GM23338 (cell line): ENCODE measurements at regions not wholly inside any gene's neighbourhood (a gene's known extent, or its start where the extent isn't known, plus 50 kb on each side); places are given as distances from the start of the nearest gene placed in this dataset.
A peak's percentile ranks its signal among the peaks of the same experiment; 100 is the strongest.
"Not testable (repeated sequence)": the region's sequence is repeated elsewhere in the genome, so short reads cannot be mapped to it uniquely, and the experiment has no call there.

Experiments used
- ATAC-seq: fragments of 200-7000 bp; cut with Tn5 transposase; 3 replicates; pipeline ENCODE4 v1.9.1; 2020
- DNase-seq: peaks from one replicate; pipeline ENCODE4 v3.0.0-alpha.2; 2015; ENCODE audit warnings: low spot score
- H2AFZ ChIP-seq: fragments of 200-600 bp; sonication (generic); 2 replicates; pipeline ENCODE4 v1.8.0; 2016; ENCODE audit warnings: antibody characterized with exemption, mild to moderate bottlenecking, moderate library complexity
- H3F3A ChIP-seq: fragments of 200-600 bp; sonication (generic); replicated peaks from 2 replicates; pipeline ENCODE4 v1.8.0; 2017; ENCODE audit warnings: antibody characterized with exemption, mixed run types, low read depth
- H3K27ac ChIP-seq: fragments of 200-600 bp; sonication (generic); 2 replicates; pipeline ENCODE4 v1.6.1; 2016; ENCODE audit warnings: low read depth
- H3K27me3 ChIP-seq: fragments of 200-600 bp; sonication (generic); 2 replicates; pipeline ENCODE4 v1.8.0; 2016; ENCODE audit warnings: mild to moderate bottlenecking, mixed run types, moderate library complexity; ENCODE audit not compliant: insufficient read depth
- H3K36me3 ChIP-seq: fragments of 200-600 bp; sonication (generic); 2 replicates; pipeline ENCODE4 v1.8.0; 2016; ENCODE audit warnings: mild to moderate bottlenecking; ENCODE audit not compliant: insufficient read depth
- H3K4me1 ChIP-seq: fragments of 200-600 bp; sonication (generic); 2 replicates; pipeline ENCODE4 v1.8.0; 2016; ENCODE audit warnings: mild to moderate bottlenecking, moderate library complexity; ENCODE audit not compliant: insufficient read depth
- H3K4me2 ChIP-seq: fragments of 200-600 bp; sonication (generic); 2 replicates; pipeline ENCODE4 v1.7.1; 2017; ENCODE audit warnings: mixed run types
- H3K4me3 ChIP-seq: fragments of 200-600 bp; sonication (generic); 2 replicates; pipeline ENCODE4 v1.6.1; 2016; ENCODE audit warnings: mixed run types
- H3K79me2 ChIP-seq: fragments of 200-600 bp; sonication (generic); replicated peaks from 2 replicates; pipeline ENCODE4 v1.8.0; 2017; ENCODE audit warnings: mild to moderate bottlenecking; ENCODE audit not compliant: insufficient read depth
- H3K9me2 ChIP-seq: fragments of 200-600 bp; sonication (generic); 2 replicates; pipeline ENCODE4 v1.8.0; 2017; ENCODE audit not compliant: insufficient read depth
- H4K20me1 ChIP-seq: fragments of 200-600 bp; sonication (generic); replicated peaks from 2 replicates; pipeline ENCODE4 v1.8.0; 2017; ENCODE audit warnings: mild to moderate bottlenecking; ENCODE audit not compliant: insufficient read depth
- H3K27ac Mint-ChIP-seq: 2 replicates; pipeline ENCODE4 v1.8.0; 2020; ENCODE audit warnings: inconsistent platforms, mild to moderate bottlenecking, moderate library complexity, mixed read lengths
- H3K27me3 Mint-ChIP-seq: 3 replicates; pipeline ENCODE4 v1.8.0; 2022; ENCODE audit warnings: low read depth, mild to moderate bottlenecking, moderate library complexity, mixed read lengths, inconsistent platforms; ENCODE audit not compliant: insufficient read depth, poor library complexity
- H3K36me3 Mint-ChIP-seq: 3 replicates; pipeline ENCODE4 v1.8.0; 2021; ENCODE audit warnings: low read depth, mild to moderate bottlenecking, inconsistent platforms, moderate library complexity, mixed read lengths
- H3K4me1 Mint-ChIP-seq: 3 replicates; pipeline ENCODE4 v1.8.0; 2020; ENCODE audit warnings: mild to moderate bottlenecking, inconsistent platforms, mixed read lengths
- H3K4me3 Mint-ChIP-seq: 3 replicates; pipeline ENCODE4 v1.8.0; 2021; ENCODE audit warnings: moderate library complexity, mild to moderate bottlenecking, inconsistent platforms, mixed read lengths
- H3K9me3 Mint-ChIP-seq: 3 replicates; pipeline ENCODE4 v1.8.0; 2020; ENCODE audit warnings: moderate library complexity, mild to moderate bottlenecking, inconsistent platforms, mixed read lengths
- EZH2phosphoT487 ChIP-seq: fragments of 200-600 bp; sonication (generic); IDR thresholded peaks from one replicate; pipeline ENCODE4 v1.8.1; 2018; ENCODE audit warnings: antibody characterized with exemption; ENCODE audit not compliant: unreplicated experiment
- NANOG ChIP-seq: IDR thresholded peaks from 2 replicates; pipeline ENCODE4 v1.6.1; 2016; ENCODE audit warnings: antibody characterized with exemption, borderline replicate concordance
- STAT1 ChIP-seq: IDR thresholded peaks from one replicate; pipeline ENCODE4 v1.6.1; 2016; ENCODE audit warnings: antibody characterized with exemption; ENCODE audit not compliant: unreplicated experiment
- ZNF114 ChIP-seq: fragments of 250-450 bp; sonication (Bioruptor Pico); IDR thresholded peaks from 2 replicates; pipeline ENCODE4 v1.5.0; 2020; ENCODE audit warnings: mild to moderate bottlenecking, moderate library complexity
- TF ChIP-seq, protein P1 (sequence below): IDR thresholded peaks from 2 replicates; pipeline ENCODE4 v1.6.1; 2016; ENCODE audit warnings: antibody characterized with exemption
- TF ChIP-seq, protein P2 (sequence below): fragments of 250-450 bp; sonication (Bioruptor Pico); IDR thresholded peaks from 2 replicates; pipeline ENCODE4 v1.5.0; 2020; ENCODE audit warnings: mild to moderate bottlenecking, moderate library complexity
- TF ChIP-seq, protein P3 (sequence below): IDR thresholded peaks from one replicate; pipeline ENCODE4 v1.6.1; 2018; ENCODE audit warnings: antibody characterized with exemption; ENCODE audit not compliant: unreplicated experiment

DNA sequence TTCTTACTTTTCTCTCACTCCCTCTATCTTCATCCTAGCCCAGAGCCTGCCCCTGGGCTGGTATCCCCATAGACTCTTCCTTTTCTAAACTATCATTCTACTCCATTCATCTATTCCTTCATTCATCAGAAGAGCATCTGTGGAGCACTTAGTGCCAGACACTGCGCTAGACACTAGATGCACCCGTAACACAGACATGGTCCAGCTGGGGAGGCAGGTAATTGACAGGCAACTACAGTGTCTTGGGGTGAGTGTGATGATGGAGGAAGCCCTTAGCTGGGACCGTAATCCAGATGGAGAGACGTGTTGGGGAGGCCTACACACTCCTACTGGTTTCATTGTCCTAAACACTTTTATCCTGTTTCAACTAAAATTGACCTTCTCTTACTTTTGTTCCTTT, 53.2 kb upstream of the TRA2B start:
- H4K20me1 ChIP-seq, H3K4me3 ChIP-seq, H3F3A ChIP-seq, H3K27me3 Mint-ChIP-seq, H3K9me2 ChIP-seq, H3K27me3 ChIP-seq, H2AFZ ChIP-seq, H3K4me1 ChIP-seq, H3K27ac ChIP-seq, H3K36me3 Mint-ChIP-seq, H3K9me3 Mint-ChIP-seq, ATAC-seq, H3K27ac Mint-ChIP-seq, H3K36me3 ChIP-seq, H3K4me2 ChIP-seq, H3K4me3 Mint-ChIP-seq, DNase-seq, H3K79me2 ChIP-seq, H3K4me1 Mint-ChIP-seq: not testable (repeated sequence)

- Histone ChIP-seq H3F3A (no peaks in the 10 kb centered on the region), H3K27ac (no peak overlapping the region), H3K27me3 (no peaks in the 10 kb centered on the region), H3K4me1 (no peaks in the 10 kb centered on the region), H3K9me2 (no peaks in the 10 kb centered on the region), H3K79me2 (no peaks in the 10 kb centered on the region), H3K4me3 (no peak overlapping the region), H3K4me2 (no peak overlapping the region), H3K36me3 (no peaks in the 10 kb centered on the region), H2AFZ (peak overlapping the region; percentile 32; the same call in 1 of the 2 replicates), H4K20me1 (no peaks in the 10 kb centered on the region)
- TF ChIP-seq, protein P1, sequence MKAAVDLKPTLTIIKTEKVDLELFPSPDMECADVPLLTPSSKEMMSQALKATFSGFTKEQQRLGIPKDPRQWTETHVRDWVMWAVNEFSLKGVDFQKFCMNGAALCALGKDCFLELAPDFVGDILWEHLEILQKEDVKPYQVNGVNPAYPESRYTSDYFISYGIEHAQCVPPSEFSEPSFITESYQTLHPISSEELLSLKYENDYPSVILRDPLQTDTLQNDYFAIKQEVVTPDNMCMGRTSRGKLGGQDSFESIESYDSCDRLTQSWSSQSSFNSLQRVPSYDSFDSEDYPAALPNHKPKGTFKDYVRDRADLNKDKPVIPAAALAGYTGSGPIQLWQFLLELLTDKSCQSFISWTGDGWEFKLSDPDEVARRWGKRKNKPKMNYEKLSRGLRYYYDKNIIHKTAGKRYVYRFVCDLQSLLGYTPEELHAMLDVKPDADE: no peak
- TF ChIP-seq, protein P2, sequence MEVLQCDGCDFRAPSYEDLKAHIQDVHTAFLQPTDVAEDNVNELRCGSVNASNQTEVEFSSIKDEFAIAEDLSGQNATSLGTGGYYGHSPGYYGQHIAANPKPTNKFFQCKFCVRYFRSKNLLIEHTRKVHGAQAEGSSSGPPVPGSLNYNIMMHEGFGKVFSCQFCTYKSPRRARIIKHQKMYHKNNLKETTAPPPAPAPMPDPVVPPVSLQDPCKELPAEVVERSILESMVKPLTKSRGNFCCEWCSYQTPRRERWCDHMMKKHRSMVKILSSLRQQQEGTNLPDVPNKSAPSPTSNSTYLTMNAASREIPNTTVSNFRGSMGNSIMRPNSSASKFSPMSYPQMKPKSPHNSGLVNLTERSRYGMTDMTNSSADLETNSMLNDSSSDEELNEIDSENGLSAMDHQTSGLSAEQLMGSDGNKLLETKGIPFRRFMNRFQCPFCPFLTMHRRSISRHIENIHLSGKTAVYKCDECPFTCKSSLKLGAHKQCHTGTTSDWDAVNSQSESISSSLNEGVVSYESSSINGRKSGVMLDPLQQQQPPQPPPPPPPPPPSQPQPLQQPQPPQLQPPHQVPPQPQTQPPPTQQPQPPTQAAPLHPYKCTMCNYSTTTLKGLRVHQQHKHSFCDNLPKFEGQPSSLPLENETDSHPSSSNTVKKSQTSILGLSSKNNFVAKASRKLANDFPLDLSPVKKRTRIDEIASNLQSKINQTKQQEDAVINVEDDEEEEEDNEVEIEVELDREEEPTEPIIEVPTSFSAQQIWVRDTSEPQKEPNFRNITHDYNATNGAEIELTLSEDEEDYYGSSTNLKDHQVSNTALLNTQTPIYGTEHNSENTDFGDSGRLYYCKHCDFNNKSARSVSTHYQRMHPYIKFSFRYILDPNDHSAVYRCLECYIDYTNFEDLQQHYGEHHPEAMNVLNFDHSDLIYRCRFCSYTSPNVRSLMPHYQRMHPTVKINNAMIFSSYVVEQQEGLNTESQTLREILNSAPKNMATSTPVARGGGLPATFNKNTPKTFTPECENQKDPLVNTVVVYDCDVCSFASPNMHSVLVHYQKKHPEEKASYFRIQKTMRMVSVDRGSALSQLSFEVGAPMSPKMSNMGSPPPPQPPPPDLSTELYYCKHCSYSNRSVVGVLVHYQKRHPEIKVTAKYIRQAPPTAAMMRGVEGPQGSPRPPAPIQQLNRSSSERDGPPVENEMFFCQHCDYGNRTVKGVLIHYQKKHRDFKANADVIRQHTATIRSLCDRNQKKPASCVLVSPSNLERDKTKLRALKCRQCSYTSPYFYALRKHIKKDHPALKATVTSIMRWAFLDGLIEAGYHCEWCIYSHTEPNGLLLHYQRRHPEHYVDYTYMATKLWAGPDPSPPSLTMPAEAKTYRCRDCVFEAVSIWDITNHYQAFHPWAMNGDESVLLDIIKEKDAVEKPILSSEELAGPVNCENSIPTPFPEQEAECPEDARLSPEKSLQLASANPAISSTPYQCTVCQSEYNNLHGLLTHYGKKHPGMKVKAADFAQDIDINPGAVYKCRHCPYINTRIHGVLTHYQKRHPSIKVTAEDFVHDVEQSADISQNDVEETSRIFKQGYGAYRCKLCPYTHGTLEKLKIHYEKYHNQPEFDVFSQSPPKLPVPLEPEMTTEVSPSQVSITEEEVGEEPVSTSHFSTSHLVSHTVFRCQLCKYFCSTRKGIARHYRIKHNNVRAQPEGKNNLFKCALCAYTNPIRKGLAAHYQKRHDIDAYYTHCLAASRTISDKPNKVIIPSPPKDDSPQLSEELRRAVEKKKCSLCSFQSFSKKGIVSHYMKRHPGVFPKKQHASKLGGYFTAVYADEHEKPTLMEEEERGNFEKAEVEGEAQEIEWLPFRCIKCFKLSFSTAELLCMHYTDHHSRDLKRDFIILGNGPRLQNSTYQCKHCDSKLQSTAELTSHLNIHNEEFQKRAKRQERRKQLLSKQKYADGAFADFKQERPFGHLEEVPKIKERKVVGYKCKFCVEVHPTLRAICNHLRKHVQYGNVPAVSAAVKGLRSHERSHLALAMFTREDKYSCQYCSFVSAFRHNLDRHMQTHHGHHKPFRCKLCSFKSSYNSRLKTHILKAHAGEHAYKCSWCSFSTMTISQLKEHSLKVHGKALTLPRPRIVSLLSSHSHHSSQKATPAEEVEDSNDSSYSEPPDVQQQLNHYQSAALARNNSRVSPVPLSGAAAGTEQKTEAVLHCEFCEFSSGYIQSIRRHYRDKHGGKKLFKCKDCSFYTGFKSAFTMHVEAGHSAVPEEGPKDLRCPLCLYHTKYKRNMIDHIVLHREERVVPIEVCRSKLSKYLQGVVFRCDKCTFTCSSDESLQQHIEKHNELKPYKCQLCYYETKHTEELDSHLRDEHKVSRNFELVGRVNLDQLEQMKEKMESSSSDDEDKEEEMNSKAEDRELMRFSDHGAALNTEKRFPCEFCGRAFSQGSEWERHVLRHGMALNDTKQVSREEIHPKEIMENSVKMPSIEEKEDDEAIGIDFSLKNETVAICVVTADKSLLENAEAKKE (CRISPR knock-in tag): no peak
- TF ChIP-seq STAT1 (no peak), EZH2phosphoT487 (no peak), NANOG (no peak), ZNF114 (no peak)
- TF ChIP-seq, protein P3, sequence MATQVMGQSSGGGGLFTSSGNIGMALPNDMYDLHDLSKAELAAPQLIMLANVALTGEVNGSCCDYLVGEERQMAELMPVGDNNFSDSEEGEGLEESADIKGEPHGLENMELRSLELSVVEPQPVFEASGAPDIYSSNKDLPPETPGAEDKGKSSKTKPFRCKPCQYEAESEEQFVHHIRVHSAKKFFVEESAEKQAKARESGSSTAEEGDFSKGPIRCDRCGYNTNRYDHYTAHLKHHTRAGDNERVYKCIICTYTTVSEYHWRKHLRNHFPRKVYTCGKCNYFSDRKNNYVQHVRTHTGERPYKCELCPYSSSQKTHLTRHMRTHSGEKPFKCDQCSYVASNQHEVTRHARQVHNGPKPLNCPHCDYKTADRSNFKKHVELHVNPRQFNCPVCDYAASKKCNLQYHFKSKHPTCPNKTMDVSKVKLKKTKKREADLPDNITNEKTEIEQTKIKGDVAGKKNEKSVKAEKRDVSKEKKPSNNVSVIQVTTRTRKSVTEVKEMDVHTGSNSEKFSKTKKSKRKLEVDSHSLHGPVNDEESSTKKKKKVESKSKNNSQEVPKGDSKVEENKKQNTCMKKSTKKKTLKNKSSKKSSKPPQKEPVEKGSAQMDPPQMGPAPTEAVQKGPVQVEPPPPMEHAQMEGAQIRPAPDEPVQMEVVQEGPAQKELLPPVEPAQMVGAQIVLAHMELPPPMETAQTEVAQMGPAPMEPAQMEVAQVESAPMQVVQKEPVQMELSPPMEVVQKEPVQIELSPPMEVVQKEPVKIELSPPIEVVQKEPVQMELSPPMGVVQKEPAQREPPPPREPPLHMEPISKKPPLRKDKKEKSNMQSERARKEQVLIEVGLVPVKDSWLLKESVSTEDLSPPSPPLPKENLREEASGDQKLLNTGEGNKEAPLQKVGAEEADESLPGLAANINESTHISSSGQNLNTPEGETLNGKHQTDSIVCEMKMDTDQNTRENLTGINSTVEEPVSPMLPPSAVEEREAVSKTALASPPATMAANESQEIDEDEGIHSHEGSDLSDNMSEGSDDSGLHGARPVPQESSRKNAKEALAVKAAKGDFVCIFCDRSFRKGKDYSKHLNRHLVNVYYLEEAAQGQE: no peak
- Mint-ChIP-seq H3K4me3 (no peak overlapping the region), H3K27me3 (peaks cover 5% of the 10 kb centered on the region), H3K36me3 (no peaks in the 10 kb centered on the region), H3K9me3 (no peaks in the 10 kb centered on the region), H3K4me1 (0 out of 3 replicates have a peak, but pooled peaks cover 2% of the 10 kb centered on the region), H3K27ac (no peak overlapping the region)
- no peak for DNase-seq
- no peak for ATAC-seq
Observed at GRCh38 chr3:185989511-185989910, 51.7 kb upstream of the TRA2B start.
